ENCODE measurements at regions not wholly inside any gene's neighbourhood (a gene's known extent, or its start where the extent isn't known, plus 50 kb on each side); places are given as distances from the start of the nearest gene placed in this dataset.

GRCh38 chr11:127805771-127806170, 781.6 kb downstream of the ETS1 start:
- WGBS, 2 donors = 64 to 93% methylated on average over 1 of the region's 1 CpG
- H3K4me1 ChIP-seq (ENCODE audit: control insufficient read depth in 5 of 5, insufficient read depth in 5 of 5, low read length in 5 of 5) = peaks cover 0 to 2% (median 0%) of the 10 kb centered on the region in 5 donors
- DNase-seq = no peak

GRCh38 chr11:127804747-127805400, 782.5 kb downstream of the ETS1 start:
- H3K4me1 ChIP-seq (ENCODE audit: control insufficient read depth in 5 of 5, insufficient read depth in 5 of 5, low read length in 5 of 5) = peaks cover 0 to 2% (median 0%) of the 10 kb centered on the region in 5 donors
- no peak overlapping the region for H3K4me3 ChIP-seq
- no peak overlapping the region for H3K27ac ChIP-seq (ENCODE audit: low read depth in 1 of 2, low read length in 1 of 2)
- TF ChIP-seq CTCF (IDR thresholded peaks at IDR 0.05; ENCODE audit: control extremely low read depth, extremely low read depth) = no peak
- 58 to 92% methylated on average over 2 of the region's 2 CpGs for WGBS, 2 donors
- H3K36me3 ChIP-seq (ENCODE audit: control insufficient read depth in 4 of 4, insufficient read depth in 4 of 4, low read length in 4 of 4) = no peaks in the 10 kb centered on the region
- no peak overlapping the region for H3K9ac ChIP-seq (ENCODE audit: insufficient read depth in 1 of 2, low read length in 2 of 2)
- ATAC-seq (ENCODE audit: insufficient read depth, low FRiP score) = no peak
- H3K27me3 ChIP-seq (ENCODE audit: control insufficient read depth in 3 of 3, insufficient read depth in 3 of 3, low read length in 2 of 3) = no peaks in the 10 kb centered on the region
- no peak for DNase-seq
- H3K9me3 ChIP-seq (ENCODE audit: control insufficient read depth in 4 of 4, insufficient read depth in 3 of 4, low read length in 3 of 4) = peaks cover 0 to 2% (median 0%) of the 10 kb centered on the region in 4 donors

More at GRCh38 chr11:127805771-127806170, 781.6 kb downstream of the ETS1 start:
- no peak for ATAC-seq (ENCODE audit: insufficient read depth, low FRiP score)
- no peaks in the 10 kb centered on the region for H3K27me3 ChIP-seq (ENCODE audit: control insufficient read depth in 3 of 3, insufficient read depth in 3 of 3, low read length in 2 of 3)
- no peak for TF ChIP-seq CTCF (IDR thresholded peaks at IDR 0.05; ENCODE audit: control extremely low read depth, extremely low read depth)
- H3K9ac ChIP-seq (ENCODE audit: insufficient read depth in 1 of 2, low read length in 2 of 2) = no peak overlapping the region
- no peak overlapping the region for H3K27ac ChIP-seq (ENCODE audit: low read depth in 1 of 2, low read length in 1 of 2)
- H3K9me3 ChIP-seq (ENCODE audit: control insufficient read depth in 4 of 4, insufficient read depth in 3 of 4, low read length in 3 of 4) = peaks cover 0 to 2% (median 0%) of the 10 kb centered on the region in 4 donors
- H3K36me3 ChIP-seq (ENCODE audit: control insufficient read depth in 4 of 4, insufficient read depth in 4 of 4, low read length in 4 of 4) = no peaks in the 10 kb centered on the region
- H3K4me3 ChIP-seq = no peak overlapping the region

- Histone ChIP-seq H3K36me3 (ENCODE audit: control insufficient read depth in 4 of 4, insufficient read depth in 4 of 4, low read length in 4 of 4) (no peaks in the 10 kb centered on the region), H3K4me1 (ENCODE audit: control insufficient read depth in 5 of 5, insufficient read depth in 5 of 5, low read length in 5 of 5) (no peaks in the 10 kb centered on the region), H3K4me3 (no peak overlapping the region), H3K9ac (ENCODE audit: insufficient read depth in 1 of 2, low read length in 2 of 2) (no peak overlapping the region), H3K27ac (ENCODE audit: low read depth in 1 of 2, low read length in 1 of 2) (no peak overlapping the region), H3K9me3 (ENCODE audit: control insufficient read depth in 4 of 4, insufficient read depth in 3 of 4, low read length in 3 of 4) (peaks cover 0 to 2% (median 0%) of the 10 kb centered on the region in 4 donors), H3K27me3 (ENCODE audit: control insufficient read depth in 3 of 3, insufficient read depth in 3 of 3, low read length in 2 of 3) (no peaks in the 10 kb centered on the region)
- ATAC-seq (ENCODE audit: insufficient read depth, low FRiP score) = no peak
- TF ChIP-seq CTCF (IDR thresholded peaks at IDR 0.05; ENCODE audit: control extremely low read depth, extremely low read depth) = no peak
- DNase-seq = no peak
Observed at GRCh38 chr11:127803755-127804154, 783.6 kb downstream of the ETS1 start.
